ENCODE measurements at regions not wholly inside any gene's neighbourhood (a gene's known extent, or its start where the extent isn't known, plus 50 kb on each side); places are given as distances from the start of the nearest gene placed in this dataset.
"Not testable (repeated sequence)": the region's sequence is repeated elsewhere in the genome, so short reads cannot be mapped to it uniquely, and the experiment has no call there.

DNA sequence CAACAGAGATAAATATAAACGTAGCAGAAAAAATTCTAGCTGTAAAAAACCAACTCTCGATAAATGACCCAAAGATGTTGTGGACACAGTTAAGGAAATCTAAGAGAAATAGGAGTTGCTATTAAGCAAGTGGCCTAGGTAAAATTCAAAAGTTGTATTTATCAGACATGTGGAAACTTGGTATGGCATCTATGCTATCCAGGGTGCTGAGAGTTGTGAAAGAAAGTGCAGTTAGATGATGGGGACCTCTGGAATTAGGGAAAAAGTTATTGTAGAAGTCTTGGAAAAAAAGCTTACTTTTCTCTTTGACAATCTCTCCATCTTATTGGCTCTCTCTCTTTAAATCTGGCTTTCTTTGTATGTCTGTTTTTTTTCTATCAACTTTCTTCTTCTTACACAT is 1090.9 kb downstream of the TBL1XR1 start:
- Mint-ChIP-seq H3K36me3 (ENCODE audit: low read depth, unreplicated experiment) (no peaks in the 10 kb centered on the region), H3K27ac (ENCODE audit: unreplicated experiment) (no peak overlapping the region), H3K27me3 (ENCODE audit: unreplicated experiment) (no peaks in the 10 kb centered on the region), H3K4me3 (ENCODE audit: unreplicated experiment) (no peak overlapping the region), H3K4me1 (ENCODE audit: unreplicated experiment) (no peaks in the 10 kb centered on the region), H3K9me3 (ENCODE audit: unreplicated experiment) (no peaks in the 10 kb centered on the region)
- no peak for DNase-seq (ENCODE audit: low spot score)
- TF ChIP-seq, protein P1, sequence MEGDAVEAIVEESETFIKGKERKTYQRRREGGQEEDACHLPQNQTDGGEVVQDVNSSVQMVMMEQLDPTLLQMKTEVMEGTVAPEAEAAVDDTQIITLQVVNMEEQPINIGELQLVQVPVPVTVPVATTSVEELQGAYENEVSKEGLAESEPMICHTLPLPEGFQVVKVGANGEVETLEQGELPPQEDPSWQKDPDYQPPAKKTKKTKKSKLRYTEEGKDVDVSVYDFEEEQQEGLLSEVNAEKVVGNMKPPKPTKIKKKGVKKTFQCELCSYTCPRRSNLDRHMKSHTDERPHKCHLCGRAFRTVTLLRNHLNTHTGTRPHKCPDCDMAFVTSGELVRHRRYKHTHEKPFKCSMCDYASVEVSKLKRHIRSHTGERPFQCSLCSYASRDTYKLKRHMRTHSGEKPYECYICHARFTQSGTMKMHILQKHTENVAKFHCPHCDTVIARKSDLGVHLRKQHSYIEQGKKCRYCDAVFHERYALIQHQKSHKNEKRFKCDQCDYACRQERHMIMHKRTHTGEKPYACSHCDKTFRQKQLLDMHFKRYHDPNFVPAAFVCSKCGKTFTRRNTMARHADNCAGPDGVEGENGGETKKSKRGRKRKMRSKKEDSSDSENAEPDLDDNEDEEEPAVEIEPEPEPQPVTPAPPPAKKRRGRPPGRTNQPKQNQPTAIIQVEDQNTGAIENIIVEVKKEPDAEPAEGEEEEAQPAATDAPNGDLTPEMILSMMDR (IDR thresholded peaks at IDR 0.05; ENCODE audit: unreplicated experiment) = no peak

DNA sequence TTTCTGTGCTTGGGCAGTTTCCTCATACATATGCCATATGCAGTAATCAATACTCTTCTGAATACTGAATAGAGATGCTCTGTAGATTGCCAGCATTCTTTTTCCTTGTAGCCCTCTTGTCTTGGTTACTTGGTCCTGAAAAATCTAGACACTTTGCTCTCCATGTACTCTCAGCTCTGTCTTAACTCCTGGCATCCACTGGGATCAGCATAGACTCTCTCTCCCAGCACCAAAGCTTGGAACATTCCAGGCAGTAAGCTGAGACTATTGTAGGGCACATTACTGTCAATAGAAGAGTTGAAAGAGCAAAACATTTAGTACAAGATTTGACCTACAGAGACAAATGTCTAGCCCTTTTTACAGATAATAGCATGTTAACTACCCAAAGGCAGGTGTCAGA is 1100.3 kb downstream of the TBL1XR1 start:
- Mint-ChIP-seq H3K27ac (ENCODE audit: unreplicated experiment) (no peak overlapping the region), H3K4me3 (ENCODE audit: unreplicated experiment) (no peak overlapping the region), H3K36me3 (ENCODE audit: low read depth, unreplicated experiment) (no peaks in the 10 kb centered on the region), H3K27me3 (ENCODE audit: unreplicated experiment) (no peaks in the 10 kb centered on the region), H3K9me3 (ENCODE audit: unreplicated experiment) (no peaks in the 10 kb centered on the region), H3K4me1 (ENCODE audit: unreplicated experiment) (no peaks in the 10 kb centered on the region)
- DNase-seq (ENCODE audit: low spot score) = no peak
- TF ChIP-seq, protein P1 (IDR thresholded peaks at IDR 0.05; ENCODE audit: unreplicated experiment) = no peak

DNA sequence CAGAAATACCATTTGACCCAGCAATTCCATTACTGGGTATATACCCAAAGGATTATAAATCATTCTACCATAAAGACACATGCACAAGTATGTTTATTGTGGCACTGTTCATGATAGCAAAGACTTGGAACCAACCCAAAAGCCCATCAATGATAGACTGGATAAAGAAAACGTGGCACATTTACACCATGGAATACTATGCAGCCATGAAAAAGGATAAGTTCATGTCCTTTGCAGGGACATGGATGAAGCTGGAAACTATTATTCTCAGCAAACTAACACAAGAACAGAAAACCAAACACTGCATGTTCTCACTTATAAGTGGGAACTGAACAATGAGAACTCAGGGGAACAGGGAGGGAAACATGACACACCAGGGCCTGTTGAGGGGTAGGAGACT is 1103.4 kb downstream of the TBL1XR1 start:
- H3K27ac Mint-ChIP-seq (ENCODE audit: unreplicated experiment); H3K36me3 Mint-ChIP-seq (ENCODE audit: low read depth, unreplicated experiment): not testable (repeated sequence)

DNA sequence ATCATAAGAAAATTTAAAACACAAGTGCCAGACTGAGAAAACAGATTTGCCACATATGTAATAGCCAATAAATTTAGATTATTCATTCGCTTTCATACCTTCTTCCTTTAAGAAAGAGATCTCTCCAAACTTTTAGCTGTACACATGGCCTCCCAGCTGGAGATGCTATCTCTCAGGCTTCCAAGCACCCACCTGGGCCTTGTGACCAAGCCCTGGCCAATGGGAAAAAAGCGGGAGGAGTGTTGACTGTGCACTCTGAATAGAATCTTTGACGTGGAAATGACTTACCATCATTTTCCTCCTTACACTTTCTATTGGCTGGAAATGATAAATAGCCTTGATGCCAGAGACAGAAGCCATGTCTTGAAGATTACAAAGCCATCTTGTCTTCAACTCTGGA is 1106.6 kb downstream of the TBL1XR1 start:
- no peak for DNase-seq (ENCODE audit: low spot score)
- TF ChIP-seq, protein P1 (IDR thresholded peaks at IDR 0.05; ENCODE audit: unreplicated experiment) = no peak
- H3K27me3 Mint-ChIP-seq (ENCODE audit: unreplicated experiment) = no peaks in the 10 kb centered on the region
- no peaks in the 10 kb centered on the region for H3K36me3 Mint-ChIP-seq (ENCODE audit: low read depth, unreplicated experiment)
- H3K9me3 Mint-ChIP-seq (ENCODE audit: unreplicated experiment) = no peaks in the 10 kb centered on the region
- H3K4me3 Mint-ChIP-seq (ENCODE audit: unreplicated experiment) = no peak overlapping the region
- H3K4me1 Mint-ChIP-seq (ENCODE audit: unreplicated experiment) = peaks cover 5% of the 10 kb centered on the region
- no peak overlapping the region for H3K27ac Mint-ChIP-seq (ENCODE audit: unreplicated experiment)

More for the DNA sequence above, 1103.4 kb downstream of the TBL1XR1 start:
- not testable (repeated sequence) for H3K4me3 Mint-ChIP-seq (ENCODE audit: unreplicated experiment); H3K4me1 Mint-ChIP-seq (ENCODE audit: unreplicated experiment); H3K9me3 Mint-ChIP-seq (ENCODE audit: unreplicated experiment); H3K27me3 Mint-ChIP-seq (ENCODE audit: unreplicated experiment); DNase-seq (ENCODE audit: low spot score)

DNA sequence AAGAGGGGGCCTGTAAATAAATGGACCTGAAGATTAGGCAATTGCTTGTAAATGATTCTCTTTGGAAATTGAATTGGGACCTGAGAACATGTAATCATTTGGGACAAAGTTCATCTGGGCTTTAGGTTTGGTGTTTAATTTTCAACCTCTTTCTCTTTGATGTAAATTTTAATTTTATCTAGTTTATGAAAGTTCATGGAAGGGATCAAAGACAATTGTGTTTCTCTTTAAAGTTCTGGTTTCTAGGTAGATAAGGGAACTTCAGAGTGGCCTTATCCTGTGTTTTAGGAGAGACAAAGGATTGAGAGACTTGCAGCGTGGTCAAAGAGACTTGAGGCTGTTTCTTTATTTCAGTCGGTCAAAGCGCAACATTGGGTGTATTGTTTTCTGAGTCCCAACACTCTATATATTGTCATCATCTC is 1108.3 kb downstream of the TBL1XR1 start:
- no peaks in the 10 kb centered on the region for H3K36me3 Mint-ChIP-seq (ENCODE audit: low read depth, unreplicated experiment)
- H3K27ac Mint-ChIP-seq (ENCODE audit: unreplicated experiment) = no peak overlapping the region
- DNase-seq (ENCODE audit: low spot score) = no peak
- peaks cover 5% of the 10 kb centered on the region for H3K4me1 Mint-ChIP-seq (ENCODE audit: unreplicated experiment)
- no peak overlapping the region for H3K4me3 Mint-ChIP-seq (ENCODE audit: unreplicated experiment)
- TF ChIP-seq, protein P1 (IDR thresholded peaks at IDR 0.05; ENCODE audit: unreplicated experiment) = no peak
- H3K9me3 Mint-ChIP-seq (ENCODE audit: unreplicated experiment) = no peaks in the 10 kb centered on the region
- no peaks in the 10 kb centered on the region for H3K27me3 Mint-ChIP-seq (ENCODE audit: unreplicated experiment)

All from endothelial cell (in vitro differentiated cells).